Stimulated activated CD8-positive, alpha-beta memory T cell treated with anti-CD3 and anti-CD28 coated beads, Interleukin-15, amount 100 ng/mL, for 48 hours (primary cell): ENCODE measurements at regions not wholly inside any gene's neighbourhood (a gene's known extent, or its start where the extent isn't known, plus 50 kb on each side); places are given as distances from the start of the nearest gene placed in this dataset.
"Not testable (repeated sequence)": the region's sequence is repeated elsewhere in the genome, so short reads cannot be mapped to it uniquely, and the experiment has no call there.

Experiments
- DNase-seq, 2 donors: peaks; one replicate each; pipeline ENCODE4 v3.0.0-alpha.2; 2020; ENCODE audit warnings: low read depth in 2 of 2

DNA sequence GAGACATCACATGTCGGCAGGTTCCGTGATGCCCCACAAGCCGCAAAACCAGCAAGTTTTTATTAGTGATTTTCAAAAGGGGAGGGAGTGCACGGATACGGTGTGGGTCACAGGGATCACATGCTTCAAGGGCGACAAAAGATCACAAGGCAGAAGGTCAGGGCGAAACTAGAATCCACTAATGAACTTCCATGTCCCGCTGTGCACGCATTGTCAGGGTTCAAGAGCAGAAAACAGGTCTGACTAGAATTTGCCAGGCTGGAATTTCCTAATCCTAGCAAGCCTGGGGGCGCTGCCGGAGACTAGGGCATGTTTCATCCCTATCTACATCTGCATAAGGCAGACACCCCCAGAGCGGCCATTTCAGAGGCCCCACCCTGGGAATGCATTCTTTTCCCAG lies 225.2 kb downstream of the NPHP4 start:
- not testable (repeated sequence) for DNase-seq

DNA sequence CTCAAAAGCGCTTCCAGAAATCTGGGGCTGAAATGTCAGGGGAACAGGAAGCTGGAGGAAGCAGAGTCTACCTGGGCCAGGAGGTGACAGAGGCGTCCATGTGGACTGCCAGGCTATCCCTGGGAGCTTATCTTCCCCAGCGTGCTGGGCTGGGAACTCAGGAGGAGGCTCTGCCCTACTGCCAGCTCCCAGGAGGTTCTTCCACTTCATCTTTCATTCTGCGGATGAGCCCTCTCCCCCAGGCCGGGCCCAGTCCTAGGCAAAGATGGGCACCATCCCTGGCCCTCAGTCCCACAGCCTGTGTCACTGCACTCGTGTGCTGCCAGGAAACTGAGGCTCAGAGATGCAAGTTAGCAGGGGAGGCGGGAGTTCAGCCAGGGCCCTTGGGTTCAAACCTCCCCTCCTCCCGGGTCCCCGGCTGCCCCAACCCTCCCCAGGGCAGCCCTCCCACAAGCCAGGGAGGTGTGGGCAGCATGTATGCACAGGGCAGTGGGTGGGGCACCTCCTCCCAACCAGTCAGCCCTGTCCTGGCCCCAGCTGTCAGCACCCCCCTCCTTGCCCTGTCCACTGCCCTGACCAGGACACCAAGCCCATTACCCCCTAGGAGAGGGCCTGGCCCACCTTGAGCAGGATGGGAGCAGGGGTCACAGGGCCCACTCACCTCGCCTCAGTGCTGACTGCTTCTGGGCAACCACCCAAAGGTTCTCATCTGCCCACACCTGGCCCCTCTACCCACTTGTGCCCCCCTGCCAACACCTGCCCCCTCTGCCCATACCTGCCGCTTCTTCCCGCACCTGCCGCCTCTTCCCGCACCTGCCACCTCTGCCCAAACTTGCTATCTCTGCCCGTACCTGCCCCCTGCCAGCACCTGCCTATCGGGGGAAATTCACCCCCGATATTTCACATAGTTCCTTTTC lies 226.0 kb downstream of the NPHP4 start:
- no peak for DNase-seq

GRCh38 chr1:5765483-5765882 lies 226.7 kb downstream of the NPHP4 start:
- DNase-seq, result no peak

GRCh38 chr1:5764959-5765358 lies 227.3 kb downstream of the NPHP4 start:
- DNase-seq, result no peak

GRCh38 chr1:5764464-5764863 lies 227.8 kb downstream of the NPHP4 start:
- DNase-seq, result no peak

GRCh38 chr1:5763696-5764370 lies 228.4 kb downstream of the NPHP4 start:
- DNase-seq, result no peak

GRCh38 chr1:5758859-5759578 lies 233.2 kb downstream of the NPHP4 start:
- no peak for DNase-seq

DNA sequence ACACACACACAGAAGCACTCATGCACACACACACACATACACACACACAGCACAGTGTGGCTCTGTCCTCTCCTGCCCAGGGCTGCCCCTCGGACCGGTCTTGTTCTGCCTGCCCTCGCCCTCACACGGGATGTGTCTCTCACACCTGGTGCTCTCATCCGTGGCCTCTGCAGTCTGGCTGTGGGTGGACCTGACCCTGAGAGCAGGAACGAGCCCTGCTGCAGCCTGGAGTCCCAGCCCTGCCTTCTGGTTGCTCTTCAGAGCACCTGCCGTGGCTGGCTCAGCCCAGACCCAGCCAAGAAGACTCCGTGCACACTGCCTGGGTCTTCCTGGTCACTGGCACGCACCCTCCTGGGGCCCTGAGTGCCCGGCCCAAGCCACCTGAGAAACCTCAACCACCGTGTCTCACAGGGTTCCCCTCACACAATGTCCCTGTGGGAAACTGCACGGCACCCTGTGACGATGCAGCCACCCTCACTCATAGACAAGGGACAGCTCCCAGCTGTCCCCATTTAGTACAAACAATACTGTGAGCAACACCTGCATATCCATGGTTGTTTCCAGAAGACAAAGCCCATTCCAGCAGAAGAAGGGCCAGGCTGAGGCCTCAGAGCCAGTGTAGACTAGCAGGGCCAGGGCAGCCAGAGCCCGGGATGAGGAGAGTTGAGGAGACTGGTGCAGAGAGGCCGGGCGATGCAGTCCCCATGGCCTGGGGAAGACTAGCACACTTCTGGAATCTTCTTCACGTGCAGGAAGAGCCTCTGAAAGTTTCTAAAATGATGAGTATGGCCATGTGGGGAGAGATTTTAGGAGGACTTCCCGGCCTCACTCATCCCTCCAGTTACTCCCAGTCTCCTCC lies 234.0 kb downstream of the NPHP4 start:
- no peak for DNase-seq

GRCh38 chr1:5757187-5757805 lies 234.9 kb downstream of the NPHP4 start:
- DNase-seq, result no peak

DNA sequence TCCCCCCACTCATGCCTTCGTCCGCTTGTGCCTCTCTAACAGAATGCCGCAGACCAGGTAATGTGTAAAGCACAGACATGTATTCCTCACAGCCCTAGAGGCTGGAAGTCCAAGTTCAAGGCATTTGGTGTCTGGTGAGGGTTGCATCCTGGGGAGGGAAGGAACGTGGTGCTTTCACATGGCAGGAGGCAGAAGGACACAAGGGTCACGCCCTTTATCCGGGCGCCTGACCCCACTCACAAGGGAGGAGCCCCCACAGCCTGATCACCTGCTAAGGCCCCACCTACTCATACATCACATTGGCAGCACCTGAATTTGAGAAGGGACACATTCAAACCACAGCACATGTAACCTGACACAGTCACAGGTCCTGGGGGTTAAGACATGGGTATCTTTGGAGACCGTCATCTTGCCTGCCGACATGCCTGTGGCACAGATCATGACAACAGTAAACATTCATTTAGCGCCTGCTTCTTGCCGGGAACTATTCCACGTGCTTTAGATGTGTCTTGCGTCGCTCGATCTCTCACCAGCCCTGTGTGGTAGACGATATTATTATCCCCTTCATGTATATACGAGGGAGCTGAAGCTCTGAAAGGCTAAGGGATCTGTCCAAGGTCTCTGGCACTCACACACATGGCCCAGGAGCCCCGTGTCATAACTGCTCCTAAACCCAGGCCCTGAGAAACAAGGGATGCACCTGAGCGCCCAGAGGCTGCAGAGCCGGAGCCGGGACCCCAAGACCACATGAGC lies 235.6 kb downstream of the NPHP4 start:
- no peak for DNase-seq

- no peak for DNase-seq
Observed at GRCh38 chr1:5755552-5756125, 236.6 kb downstream of the NPHP4 start.

DNA sequence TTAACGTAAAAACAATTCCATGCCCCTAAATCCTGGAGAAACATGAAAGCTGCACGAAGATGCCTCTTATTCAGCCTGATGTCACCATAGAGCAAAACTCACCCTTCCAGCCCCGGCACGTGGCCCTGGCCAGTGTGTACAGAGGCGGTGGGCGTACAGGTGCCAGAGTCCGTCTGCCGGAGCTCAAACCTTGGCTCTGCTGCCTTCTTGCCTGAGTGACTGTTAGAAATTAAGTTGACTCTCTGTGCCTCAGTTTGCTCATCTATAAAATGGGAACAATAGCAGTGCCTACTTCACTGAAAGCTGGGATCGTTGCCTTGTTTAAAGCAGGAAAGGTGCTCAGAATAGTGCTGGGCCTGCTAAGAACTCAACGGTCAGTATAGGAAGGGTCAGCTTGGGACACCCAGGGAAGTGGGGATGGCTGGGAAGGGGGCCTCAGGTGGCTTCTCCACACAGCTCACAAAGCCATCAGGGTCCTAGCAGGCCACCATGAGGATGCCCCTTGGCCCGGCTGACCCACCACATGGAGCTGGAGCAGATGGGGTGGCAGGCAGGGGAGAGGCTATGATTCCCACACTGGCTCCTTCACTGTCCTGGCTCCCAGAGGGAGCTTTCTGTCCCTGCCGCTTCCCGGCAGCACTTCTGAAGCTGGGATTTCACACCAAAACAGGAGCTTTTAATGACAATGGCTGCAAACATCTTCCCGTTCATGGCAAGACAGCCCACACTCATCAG lies 237.2 kb downstream of the NPHP4 start:
- no peak for DNase-seq

GRCh38 chr1:5753549-5754421 lies 238.4 kb downstream of the NPHP4 start:
- no peak for DNase-seq

GRCh38 chr1:5752746-5753548 lies 239.3 kb downstream of the NPHP4 start:
- DNase-seq, result no peak

- no peak for DNase-seq
Observed at GRCh38 chr1:5751833-5752745, 240.1 kb downstream of the NPHP4 start.

- no peak for DNase-seq
Observed at GRCh38 chr1:5751163-5751540, 241.1 kb downstream of the NPHP4 start.
